C4-2B (cell line): ENCODE measurements at regions not wholly inside any gene's neighbourhood (a gene's known extent, or its start where the extent isn't known, plus 50 kb on each side); places are given as distances from the start of the nearest gene placed in this dataset.
"Not testable (repeated sequence)": the region's sequence is repeated elsewhere in the genome, so short reads cannot be mapped to it uniquely, and the experiment has no call there.

Experiments used
- CTCF ChIP-seq: fragments of 450-650 bp; conservative IDR thresholded peaks from 2 replicates; pipeline ENCODE4 v1.5.1; 2017; ENCODE audit warnings: mild to moderate bottlenecking
- ZFX ChIP-seq: fragments of 450-650 bp; IDR thresholded peaks from 2 replicates; pipeline ENCODE4 v1.6.1; 2017

DNA sequence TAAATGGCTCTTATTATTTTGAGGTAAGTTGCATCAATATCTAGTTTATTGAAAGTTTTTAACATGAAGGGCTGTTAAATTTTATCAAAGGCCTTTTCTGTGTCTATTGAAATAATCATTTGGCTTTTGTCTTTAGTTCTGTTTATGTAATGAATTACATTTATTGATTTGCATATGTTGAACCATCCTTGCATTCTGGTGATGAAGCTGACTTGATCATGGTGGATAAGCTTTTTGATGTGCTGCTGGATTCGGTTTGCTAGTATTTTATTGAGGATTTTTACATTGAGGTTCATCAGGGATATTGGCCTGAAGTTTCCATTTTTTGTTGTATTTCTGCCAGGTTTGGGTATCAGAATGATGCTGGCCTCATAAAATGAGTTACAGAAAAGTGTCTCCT lies 691.5 kb upstream of the B3GALT2 start:
- TF ChIP-seq CTCF, ZFX: not testable (repeated sequence)
